ENCODE measurements at regions not wholly inside any gene's neighbourhood (a gene's known extent, or its start where the extent isn't known, plus 50 kb on each side); places are given as distances from the start of the nearest gene placed in this dataset.
A peak's percentile ranks its signal among the peaks of the same experiment; 100 is the strongest.

GRCh38 chr3:176814285-176814684, 383.0 kb downstream of the TBL1XR1 start (continued):
- TF ChIP-seq, protein P1, sequence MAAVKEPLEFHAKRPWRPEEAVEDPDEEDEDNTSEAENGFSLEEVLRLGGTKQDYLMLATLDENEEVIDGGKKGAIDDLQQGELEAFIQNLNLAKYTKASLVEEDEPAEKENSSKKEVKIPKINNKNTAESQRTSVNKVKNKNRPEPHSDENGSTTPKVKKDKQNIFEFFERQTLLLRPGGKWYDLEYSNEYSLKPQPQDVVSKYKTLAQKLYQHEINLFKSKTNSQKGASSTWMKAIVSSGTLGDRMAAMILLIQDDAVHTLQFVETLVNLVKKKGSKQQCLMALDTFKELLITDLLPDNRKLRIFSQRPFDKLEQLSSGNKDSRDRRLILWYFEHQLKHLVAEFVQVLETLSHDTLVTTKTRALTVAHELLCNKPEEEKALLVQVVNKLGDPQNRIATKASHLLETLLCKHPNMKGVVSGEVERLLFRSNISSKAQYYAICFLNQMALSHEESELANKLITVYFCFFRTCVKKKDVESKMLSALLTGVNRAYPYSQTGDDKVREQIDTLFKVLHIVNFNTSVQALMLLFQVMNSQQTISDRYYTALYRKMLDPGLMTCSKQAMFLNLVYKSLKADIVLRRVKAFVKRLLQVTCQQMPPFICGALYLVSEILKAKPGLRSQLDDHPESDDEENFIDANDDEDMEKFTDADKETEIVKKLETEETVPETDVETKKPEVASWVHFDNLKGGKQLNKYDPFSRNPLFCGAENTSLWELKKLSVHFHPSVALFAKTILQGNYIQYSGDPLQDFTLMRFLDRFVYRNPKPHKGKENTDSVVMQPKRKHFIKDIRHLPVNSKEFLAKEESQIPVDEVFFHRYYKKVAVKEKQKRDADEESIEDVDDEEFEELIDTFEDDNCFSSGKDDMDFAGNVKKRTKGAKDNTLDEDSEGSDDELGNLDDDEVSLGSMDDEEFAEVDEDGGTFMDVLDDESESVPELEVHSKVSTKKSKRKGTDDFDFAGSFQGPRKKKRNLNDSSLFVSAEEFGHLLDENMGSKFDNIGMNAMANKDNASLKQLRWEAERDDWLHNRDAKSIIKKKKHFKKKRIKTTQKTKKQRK (IDR thresholded peaks at IDR 0.05; ENCODE audit: borderline replicate concordance, low read depth, low read length): no peak
- 0 out of 4 replicates have a peak, but pooled peaks of 1 of the 2 experiments have one; percentile 26 for TF ChIP-seq MAZ (CRISPR knock-in tag; conservative IDR thresholded peaks at IDR 0.05 in 1 of 2, IDR thresholded peaks at IDR 0.05 in 1 of 2)
- no peak for TF ChIP-seq ESRRB (CRISPR knock-in tag; IDR thresholded peaks at IDR 0.05; ENCODE audit: borderline replicate concordance)
- TF ChIP-seq ZNF584 (CRISPR knock-in tag; IDR thresholded peaks at IDR 0.05; ENCODE audit: low read depth): no peak
- TF ChIP-seq ETV1 (tag; conservative IDR thresholded peaks at IDR 0.05; ENCODE audit: low read depth): peak; percentile 32; the same call in 1 of the 2 replicates
- TF ChIP-seq FOXK1 (CRISPR knock-in tag; IDR thresholded peaks at IDR 0.05; ENCODE audit: borderline replicate concordance): no peak
- TF ChIP-seq, protein P2, sequence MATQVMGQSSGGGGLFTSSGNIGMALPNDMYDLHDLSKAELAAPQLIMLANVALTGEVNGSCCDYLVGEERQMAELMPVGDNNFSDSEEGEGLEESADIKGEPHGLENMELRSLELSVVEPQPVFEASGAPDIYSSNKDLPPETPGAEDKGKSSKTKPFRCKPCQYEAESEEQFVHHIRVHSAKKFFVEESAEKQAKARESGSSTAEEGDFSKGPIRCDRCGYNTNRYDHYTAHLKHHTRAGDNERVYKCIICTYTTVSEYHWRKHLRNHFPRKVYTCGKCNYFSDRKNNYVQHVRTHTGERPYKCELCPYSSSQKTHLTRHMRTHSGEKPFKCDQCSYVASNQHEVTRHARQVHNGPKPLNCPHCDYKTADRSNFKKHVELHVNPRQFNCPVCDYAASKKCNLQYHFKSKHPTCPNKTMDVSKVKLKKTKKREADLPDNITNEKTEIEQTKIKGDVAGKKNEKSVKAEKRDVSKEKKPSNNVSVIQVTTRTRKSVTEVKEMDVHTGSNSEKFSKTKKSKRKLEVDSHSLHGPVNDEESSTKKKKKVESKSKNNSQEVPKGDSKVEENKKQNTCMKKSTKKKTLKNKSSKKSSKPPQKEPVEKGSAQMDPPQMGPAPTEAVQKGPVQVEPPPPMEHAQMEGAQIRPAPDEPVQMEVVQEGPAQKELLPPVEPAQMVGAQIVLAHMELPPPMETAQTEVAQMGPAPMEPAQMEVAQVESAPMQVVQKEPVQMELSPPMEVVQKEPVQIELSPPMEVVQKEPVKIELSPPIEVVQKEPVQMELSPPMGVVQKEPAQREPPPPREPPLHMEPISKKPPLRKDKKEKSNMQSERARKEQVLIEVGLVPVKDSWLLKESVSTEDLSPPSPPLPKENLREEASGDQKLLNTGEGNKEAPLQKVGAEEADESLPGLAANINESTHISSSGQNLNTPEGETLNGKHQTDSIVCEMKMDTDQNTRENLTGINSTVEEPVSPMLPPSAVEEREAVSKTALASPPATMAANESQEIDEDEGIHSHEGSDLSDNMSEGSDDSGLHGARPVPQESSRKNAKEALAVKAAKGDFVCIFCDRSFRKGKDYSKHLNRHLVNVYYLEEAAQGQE (IDR thresholded peaks at IDR 0.05; ENCODE audit: borderline replicate concordance): peak; percentile 22; the same call in 1 of the 2 replicates
- TF ChIP-seq, protein P2 (CRISPR knock-in tag; IDR thresholded peaks at IDR 0.05; ENCODE audit: low read depth): no peak

Measured in K562 (cell line).